Activated CD8-positive, alpha-beta T cell treated with anti-CD3 and anti-CD28 coated beads, Interleukin-2, amount 10 ng/mL, durations not matched to agents 7 days and 5 days (primary cell): ENCODE measurements at regions not wholly inside any gene's neighbourhood (a gene's known extent, or its start where the extent isn't known, plus 50 kb on each side); places are given as distances from the start of the nearest gene placed in this dataset.

Experiments used
- ATAC-seq: fragments of 150-1000 bp; cut with Tn5 transposase; one replicate; pipeline ENCODE4 v1.10.0; 2021; ENCODE audit warnings: moderate library complexity
- CTCF ChIA-PET: fragments of 350-600 bp; sonication (Branson Sonifier 250); formaldehyde crosslinking; loops from one replicate; lab custom pipeline; 2021; ENCODE audit warnings: antibody characterized with exemption; lab: Charles Lee
- POLR2A ChIA-PET: fragments of 350-600 bp; sonication (Branson Sonifier 250); formaldehyde crosslinking; loops from one replicate; lab custom pipeline; 2021; ENCODE audit warnings: antibody characterized with exemption; lab: Charles Lee
- DNase-seq: peaks from one replicate; pipeline ENCODE4 v3.0.0-alpha.2; 2020
- H3K27ac Mint-ChIP-seq: one replicate; pipeline ENCODE4 v1.8.0; 2021; ENCODE audit warnings: mild to moderate bottlenecking, mixed read lengths
- H3K27me3 Mint-ChIP-seq: one replicate; pipeline ENCODE4 v1.8.0; 2021; ENCODE audit warnings: low read depth, mixed read lengths
- H3K36me3 Mint-ChIP-seq: one replicate; pipeline ENCODE4 v1.8.0; 2021; ENCODE audit warnings: low read depth, mixed read lengths
- H3K4me1 Mint-ChIP-seq: one replicate; pipeline ENCODE4 v1.8.0; 2021; ENCODE audit warnings: low read depth, mixed read lengths
- H3K4me3 Mint-ChIP-seq: one replicate; pipeline ENCODE4 v1.8.0; 2021; ENCODE audit warnings: mild to moderate bottlenecking, mixed read lengths
- H3K9me3 Mint-ChIP-seq: one replicate; pipeline ENCODE4 v1.8.0; 2022; ENCODE audit warnings: mixed read lengths; ENCODE audit not compliant: insufficient read depth

GRCh38 chr5:135707302-135707701 lies 127.2 kb upstream of the SLC25A48 start:
- H3K27ac Mint-ChIP-seq = no peak overlapping the region
- no peaks in the 10 kb centered on the region for H3K9me3 Mint-ChIP-seq
- H3K36me3 Mint-ChIP-seq = no peaks in the 10 kb centered on the region
- CTCF ChIA-PET = no interaction called here
- no peak for DNase-seq
- POLR2A ChIA-PET = no interaction called here
- no peaks in the 10 kb centered on the region for H3K4me1 Mint-ChIP-seq
- no peak for ATAC-seq
- H3K4me3 Mint-ChIP-seq = no peak overlapping the region
- peaks cover 3% of the 10 kb centered on the region for H3K27me3 Mint-ChIP-seq

GRCh38 chr5:135706893-135707292 lies 127.6 kb upstream of the SLC25A48 start:
- Mint-ChIP-seq H3K27me3 (peaks cover 3% of the 10 kb centered on the region), H3K4me1 (no peaks in the 10 kb centered on the region), H3K36me3 (no peaks in the 10 kb centered on the region), H3K4me3 (no peak overlapping the region), H3K27ac (no peak overlapping the region), H3K9me3 (no peaks in the 10 kb centered on the region)
- DNase-seq = no peak
- CTCF ChIA-PET = no interaction called here
- POLR2A ChIA-PET = no interaction called here
- no peak for ATAC-seq

- ChIA-PET POLR2A (no interaction called here), CTCF (interaction anchor here (1.2 kb wide), 1 partner anchor 14 kb away, joined by 3 read pairs; no protein-coding TSS in a partner anchor)
- Mint-ChIP-seq H3K4me1 (no peaks in the 10 kb centered on the region), H3K27ac (no peak overlapping the region), H3K36me3 (no peaks in the 10 kb centered on the region), H3K27me3 (peaks cover 2% of the 10 kb centered on the region), H3K4me3 (no peak overlapping the region), H3K9me3 (no peaks in the 10 kb centered on the region)
- no peak for DNase-seq
- ATAC-seq = no peak
These were observed 127.7 kb upstream of the CXCL14 start for GRCh38 chr5:135706474-135706873.

- H3K9me3 Mint-ChIP-seq = no peaks in the 10 kb centered on the region
- H3K4me1 Mint-ChIP-seq = no peaks in the 10 kb centered on the region
- ATAC-seq = no peak
- no peak for DNase-seq
- H3K36me3 Mint-ChIP-seq = no peaks in the 10 kb centered on the region
- H3K27me3 Mint-ChIP-seq = no peaks in the 10 kb centered on the region
- ChIA-PET CTCF (interaction anchor here (1.2 kb wide), 1 partner anchor 14 kb away, joined by 3 read pairs; no protein-coding TSS in a partner anchor), POLR2A (no interaction called here)
- no peak overlapping the region for H3K4me3 Mint-ChIP-seq
- no peak overlapping the region for H3K27ac Mint-ChIP-seq
These were observed 127.2 kb upstream of the CXCL14 start for GRCh38 chr5:135705941-135706466.

GRCh38 chr5:135705141-135705631 lies 126.4 kb upstream of the CXCL14 start:
- Mint-ChIP-seq H3K36me3 (no peaks in the 10 kb centered on the region), H3K4me1 (no peaks in the 10 kb centered on the region), H3K9me3 (no peaks in the 10 kb centered on the region), H3K27me3 (no peaks in the 10 kb centered on the region), H3K4me3 (no peak overlapping the region), H3K27ac (no peak overlapping the region)
- no peak for DNase-seq
- no peak for ATAC-seq
- CTCF ChIA-PET = interaction anchor here (1.2 kb wide), 1 partner anchor 13 kb away, joined by 3 read pairs; no protein-coding TSS in a partner anchor
- POLR2A ChIA-PET = interaction anchor here (0.5 kb wide), 1 partner anchor 95 kb away, joined by 3 read pairs; no protein-coding TSS in a partner anchor

GRCh38 chr5:135704616-135705015 lies 125.8 kb upstream of the CXCL14 start:
- DNase-seq (no peak), ATAC-seq (no peak)
- Mint-ChIP-seq H3K4me1 (no peaks in the 10 kb centered on the region), H3K36me3 (no peaks in the 10 kb centered on the region), H3K9me3 (no peaks in the 10 kb centered on the region), H3K27me3 (no peaks in the 10 kb centered on the region), H3K4me3 (no peak overlapping the region), H3K27ac (no peak overlapping the region)
- ChIA-PET POLR2A (no interaction called here), CTCF (no interaction called here)

GRCh38 chr5:135703016-135703550 lies 124.3 kb upstream of the CXCL14 start:
- ATAC-seq (no peak), DNase-seq (no peak)
- H3K9me3 Mint-ChIP-seq = no peaks in the 10 kb centered on the region
- H3K4me1 Mint-ChIP-seq = no peaks in the 10 kb centered on the region
- H3K4me3 Mint-ChIP-seq = no peak overlapping the region
- CTCF ChIA-PET = no interaction called here
- no peaks in the 10 kb centered on the region for H3K27me3 Mint-ChIP-seq
- H3K36me3 Mint-ChIP-seq = no peaks in the 10 kb centered on the region
- POLR2A ChIA-PET = no interaction called here
- no peak overlapping the region for H3K27ac Mint-ChIP-seq

- Mint-ChIP-seq H3K4me3 (no peak overlapping the region), H3K27ac (no peak overlapping the region), H3K27me3 (no peaks in the 10 kb centered on the region), H3K4me1 (no peaks in the 10 kb centered on the region), H3K36me3 (no peaks in the 10 kb centered on the region), H3K9me3 (no peaks in the 10 kb centered on the region)
- ATAC-seq (no peak), DNase-seq (no peak)
- ChIA-PET POLR2A (no interaction called here), CTCF (no interaction called here)
These were observed 123.4 kb upstream of the CXCL14 start for GRCh38 chr5:135702191-135702590.

- Mint-ChIP-seq H3K27ac (no peak overlapping the region), H3K4me1 (no peaks in the 10 kb centered on the region), H3K9me3 (no peaks in the 10 kb centered on the region), H3K4me3 (no peak overlapping the region), H3K36me3 (no peaks in the 10 kb centered on the region), H3K27me3 (no peaks in the 10 kb centered on the region)
- DNase-seq (no peak), ATAC-seq (no peak)
- POLR2A ChIA-PET = no interaction called here
- CTCF ChIA-PET = no interaction called here
These were observed 121.9 kb upstream of the CXCL14 start for GRCh38 chr5:135700731-135701130.

- no peak for ATAC-seq
- peaks cover 3% of the 10 kb centered on the region for H3K27me3 Mint-ChIP-seq
- no peaks in the 10 kb centered on the region for H3K9me3 Mint-ChIP-seq
- H3K27ac Mint-ChIP-seq = no peak overlapping the region
- DNase-seq = no peak
- CTCF ChIA-PET = no interaction called here
- POLR2A ChIA-PET = interaction anchor here (0.6 kb wide), 1 partner anchor 407 kb away, joined by 3 read pairs; no protein-coding TSS in a partner anchor
- H3K4me1 Mint-ChIP-seq = no peaks in the 10 kb centered on the region
- no peaks in the 10 kb centered on the region for H3K36me3 Mint-ChIP-seq
- no peak overlapping the region for H3K4me3 Mint-ChIP-seq
These were observed 119.2 kb upstream of the CXCL14 start for GRCh38 chr5:135697959-135698345.

GRCh38 chr5:135697251-135697958 lies 118.6 kb upstream of the CXCL14 start:
- CTCF ChIA-PET = no interaction called here
- no peak overlapping the region for H3K4me3 Mint-ChIP-seq
- no peak for DNase-seq

GRCh38 chr5:135696317-135696716 lies 117.5 kb upstream of the CXCL14 start:
- H3K36me3 Mint-ChIP-seq = no peaks in the 10 kb centered on the region
- DNase-seq = no peak
- CTCF ChIA-PET = no interaction called here
- H3K4me3 Mint-ChIP-seq = no peak overlapping the region
- POLR2A ChIA-PET = no interaction called here
- peaks cover 3% of the 10 kb centered on the region for H3K27me3 Mint-ChIP-seq
- H3K9me3 Mint-ChIP-seq = no peaks in the 10 kb centered on the region
- ATAC-seq = no peak
- no peak overlapping the region for H3K27ac Mint-ChIP-seq
- no peaks in the 10 kb centered on the region for H3K4me1 Mint-ChIP-seq

More at GRCh38 chr5:135697251-135697958, 118.6 kb upstream of the CXCL14 start:
- Mint-ChIP-seq H3K27ac (no peak overlapping the region), H3K4me1 (no peaks in the 10 kb centered on the region), H3K9me3 (no peaks in the 10 kb centered on the region), H3K27me3 (peaks cover 3% of the 10 kb centered on the region), H3K36me3 (no peaks in the 10 kb centered on the region)
- no peak for ATAC-seq
- POLR2A ChIA-PET = no interaction called here
